GM18499 (cell line): ENCODE measurements at regions not wholly inside any gene's neighbourhood (a gene's known extent, or its start where the extent isn't known, plus 50 kb on each side); places are given as distances from the start of the nearest gene placed in this dataset.
"Not testable (repeated sequence)": the region's sequence is repeated elsewhere in the genome, so short reads cannot be mapped to it uniquely, and the experiment has no call there.

Experiments
- ATAC-seq: cut with Tn5 transposase; IDR thresholded peaks from one replicate; pipeline ENCODE4 v1.9.1; 2021; ENCODE audit warnings: moderate number of reproducible peaks; ENCODE audit not compliant: insufficient read depth, unreplicated experiment

GRCh38 chr2:187676050-187676449, 121.8 kb upstream of the TFPI start:
- not testable (repeated sequence) for ATAC-seq

DNA sequence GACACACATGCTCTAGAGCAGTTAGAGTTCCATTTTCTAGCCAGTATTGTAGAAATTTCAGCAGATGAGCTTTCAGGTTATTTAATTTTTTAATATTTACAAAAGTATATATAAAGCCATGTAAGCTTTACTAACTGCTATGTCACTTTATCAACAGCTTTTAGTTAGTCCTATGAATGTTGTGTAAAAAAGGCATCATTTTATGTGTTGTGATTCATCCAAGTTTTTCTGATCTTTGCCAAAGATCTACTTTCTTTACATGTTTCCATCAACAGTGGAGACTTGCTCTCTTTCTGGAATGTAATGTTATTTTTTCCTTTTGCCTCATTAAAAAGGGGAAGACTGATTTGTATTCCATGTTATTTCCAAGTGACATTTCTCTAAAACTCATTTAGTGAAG, 125.2 kb upstream of the TFPI start:
- ATAC-seq: no peak

DNA sequence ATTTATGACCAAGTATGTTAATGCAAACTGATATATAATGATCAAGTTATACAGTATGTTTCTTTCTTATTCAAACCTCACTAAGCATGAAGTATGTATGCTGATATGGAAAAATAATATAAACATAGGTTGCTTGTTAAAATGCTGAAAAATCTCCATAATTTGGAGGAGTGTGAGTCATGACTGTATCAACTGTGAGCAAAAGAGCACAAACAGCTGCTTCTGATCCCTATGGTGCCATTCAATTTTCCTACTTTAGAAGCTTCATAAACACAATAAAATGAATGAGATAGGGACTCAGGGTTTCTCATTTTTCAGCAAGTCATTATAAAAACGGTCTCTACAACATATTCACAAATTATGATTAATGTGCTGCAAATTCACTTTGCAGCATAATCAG, 129.9 kb upstream of the TFPI start:
- ATAC-seq: no peak

DNA sequence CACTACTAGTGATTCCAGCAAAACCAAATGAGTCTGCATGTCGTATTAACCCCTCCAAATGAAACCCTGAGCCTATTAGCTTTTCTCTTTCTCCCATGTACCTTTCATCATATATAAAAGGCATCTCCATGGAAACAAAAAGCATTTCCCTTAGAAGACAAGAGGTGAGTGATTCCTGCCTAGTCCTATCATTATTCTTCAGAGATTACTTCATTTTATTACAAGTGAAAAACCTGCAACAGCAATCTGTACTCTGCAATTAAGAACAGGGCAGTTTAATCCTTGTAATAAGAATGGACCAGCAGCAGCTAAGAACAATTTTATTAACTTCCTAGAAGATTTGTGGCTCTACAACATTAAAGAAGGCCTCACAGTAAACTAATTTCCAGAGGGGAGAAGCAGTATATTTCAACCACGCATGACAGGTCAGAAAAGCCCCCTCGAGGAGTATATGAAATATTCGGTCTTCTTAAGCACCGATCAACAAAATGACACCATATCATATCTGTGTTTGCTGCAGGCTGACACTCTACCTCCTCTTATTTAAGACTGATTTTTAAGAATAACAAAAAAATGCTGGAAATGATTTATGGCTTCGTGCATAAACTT, 132.3 kb upstream of the TFPI start:
- ATAC-seq: no peak

GRCh38 chr2:187687585-187687984, 133.3 kb upstream of the TFPI start:
- ATAC-seq: no peak

GRCh38 chr2:187689372-187689771, 135.1 kb upstream of the TFPI start:
- ATAC-seq: no peak

DNA sequence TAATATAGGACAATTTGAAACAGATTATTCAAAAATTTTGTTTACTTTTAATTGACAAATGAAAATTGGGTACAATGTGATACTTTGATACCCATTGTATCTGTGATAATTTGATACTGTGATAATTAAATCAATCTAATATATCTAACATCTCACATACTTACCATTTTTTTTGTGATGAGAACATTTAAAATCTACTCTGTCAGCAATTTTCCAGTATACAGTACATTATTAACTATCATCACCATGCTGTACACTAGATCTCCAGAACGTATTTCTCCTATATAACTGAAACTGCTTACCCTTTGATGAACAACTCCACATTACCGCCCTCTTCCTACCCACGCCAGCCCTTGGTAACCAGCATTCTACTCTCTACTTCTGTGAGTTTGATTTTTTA, 139.7 kb upstream of the TFPI start:
- ATAC-seq: no peak

- not testable (repeated sequence) for ATAC-seq
Observed at GRCh38 chr2:187696644-187697043, 142.4 kb upstream of the TFPI start.

GRCh38 chr2:187698374-187699110, 144.3 kb upstream of the TFPI start:
- ATAC-seq: no peak

DNA sequence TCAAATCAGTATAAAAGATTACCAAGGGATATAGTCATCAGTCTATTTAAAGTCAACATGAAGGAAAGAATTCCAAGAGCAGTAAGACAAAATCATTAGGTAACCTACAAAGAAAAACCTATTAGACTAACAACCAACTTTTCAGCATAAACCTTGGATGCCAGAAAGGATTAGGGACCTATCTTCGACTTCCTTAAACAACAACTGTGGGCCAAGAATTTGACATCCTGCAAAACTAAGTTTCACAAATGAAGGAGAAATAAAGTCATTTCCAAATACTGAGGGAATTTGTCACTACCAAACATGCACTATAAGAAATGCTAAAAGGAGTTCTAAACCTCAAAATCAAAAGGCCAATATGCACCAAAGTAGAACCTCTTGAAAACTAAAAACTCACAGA, 147.9 kb upstream of the TFPI start:
- ATAC-seq: no peak

DNA sequence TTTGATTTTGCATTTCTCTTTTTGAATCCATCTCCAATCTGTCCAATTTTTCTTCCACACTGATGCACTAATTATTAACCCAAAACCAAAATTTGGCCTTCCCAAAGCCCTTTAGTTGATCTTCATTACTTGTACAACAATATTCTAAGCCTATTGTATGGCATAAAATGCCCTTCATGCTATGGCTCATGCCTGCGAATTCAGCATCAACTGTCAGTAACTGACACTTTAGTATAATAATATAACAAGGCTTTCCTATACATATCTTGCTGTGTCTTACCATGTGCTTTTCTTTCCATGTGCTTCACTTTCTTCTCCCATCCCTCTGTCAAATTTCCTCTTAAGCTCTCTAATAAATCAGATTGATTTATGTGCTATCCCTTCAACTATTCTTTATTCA, 154.0 kb upstream of the TFPI start:
- ATAC-seq: no peak

DNA sequence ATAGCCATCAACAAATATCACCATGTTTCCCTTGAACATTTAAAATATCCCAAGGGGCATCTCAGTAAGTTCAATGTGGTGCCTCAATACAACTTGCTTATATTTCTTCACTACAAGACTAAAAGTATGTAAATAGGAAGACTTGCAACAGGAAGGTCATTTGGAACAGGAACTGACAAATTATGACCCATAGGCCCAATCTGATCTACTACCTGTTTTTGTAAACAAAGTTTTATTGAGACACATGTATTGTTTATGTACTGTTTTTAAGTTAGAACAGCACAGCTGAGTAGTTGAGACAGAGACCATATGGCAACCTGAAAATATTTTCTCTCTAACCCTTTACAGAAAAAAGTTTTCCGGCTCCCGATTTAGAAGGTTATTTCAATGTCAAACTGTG, 154.8 kb upstream of the TFPI start:
- no peak for ATAC-seq

DNA sequence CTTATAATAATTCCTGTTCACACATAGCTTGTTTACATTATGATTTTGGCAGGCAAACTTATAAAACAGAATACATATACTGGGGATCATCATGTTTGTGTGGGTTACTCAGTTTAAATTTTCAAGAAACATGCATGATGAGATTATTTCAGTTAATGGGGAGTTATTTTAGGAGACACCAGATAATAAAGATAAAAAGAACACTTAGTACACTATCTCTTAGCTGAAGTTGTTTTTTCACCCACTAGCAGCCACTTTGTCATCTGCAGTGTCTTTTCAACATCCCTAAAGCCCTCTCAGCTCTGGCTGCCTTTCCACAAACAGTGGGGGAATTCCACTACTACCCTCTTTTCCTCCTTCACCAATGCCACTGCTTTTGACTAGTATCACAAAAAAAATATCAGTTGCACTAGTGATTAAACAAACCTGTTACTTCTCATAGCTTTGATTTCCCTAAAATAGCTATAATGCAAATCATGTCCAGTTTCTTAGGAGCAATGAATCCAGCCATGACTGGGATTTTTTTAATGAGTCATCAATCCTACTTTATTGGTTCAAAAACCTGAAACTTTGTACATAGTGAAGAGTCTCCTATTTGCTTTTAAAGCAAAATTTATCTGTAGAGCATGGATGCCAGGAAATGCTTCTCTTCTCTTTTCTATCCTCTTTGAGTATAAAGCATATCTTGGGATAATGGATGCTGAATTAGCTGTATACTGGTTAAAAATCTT, 156.7 kb upstream of the TFPI start:
- ATAC-seq: no peak

- ATAC-seq: no peak
Observed at GRCh38 chr2:187715590-187715989, 161.4 kb upstream of the TFPI start.

DNA sequence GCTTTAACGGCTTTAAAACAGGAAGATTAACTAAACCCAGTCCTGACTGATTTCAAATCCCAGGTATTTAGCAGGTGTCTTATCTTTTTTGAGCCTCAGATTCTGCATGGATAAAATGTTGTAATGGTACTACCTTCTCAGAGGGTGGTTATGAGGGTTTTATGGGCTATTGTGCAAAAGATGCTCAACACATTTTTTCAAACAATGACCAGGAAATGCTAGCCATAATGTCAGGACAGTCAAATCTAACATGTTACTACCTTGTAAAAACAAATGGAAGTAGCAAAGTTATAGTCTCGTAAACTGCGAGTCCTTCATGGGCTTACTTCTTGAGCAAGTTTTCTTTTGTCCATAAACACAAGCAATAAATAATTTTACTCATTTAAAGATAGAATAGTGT, 162.1 kb upstream of the TFPI start:
- ATAC-seq: no peak

DNA sequence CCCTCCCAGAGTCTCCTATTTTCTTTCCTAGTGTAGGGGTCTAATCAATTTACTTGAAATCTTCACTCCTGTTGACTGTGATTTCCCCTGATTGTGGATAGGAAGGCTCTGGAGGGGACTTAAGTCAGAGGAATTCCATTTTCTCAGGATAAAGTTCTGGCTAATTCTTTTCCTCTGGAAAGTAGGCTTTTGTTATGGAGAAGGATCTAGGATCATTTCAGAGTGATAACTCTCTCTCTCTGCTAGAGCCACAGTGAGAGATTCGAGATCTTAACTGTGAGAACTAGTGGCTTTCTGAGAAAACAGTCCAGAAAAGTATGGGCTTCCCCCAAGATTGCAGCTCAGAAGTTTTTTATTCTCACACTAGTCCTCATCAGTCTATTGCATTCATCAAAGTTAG, 163.9 kb upstream of the TFPI start:
- no peak for ATAC-seq

DNA sequence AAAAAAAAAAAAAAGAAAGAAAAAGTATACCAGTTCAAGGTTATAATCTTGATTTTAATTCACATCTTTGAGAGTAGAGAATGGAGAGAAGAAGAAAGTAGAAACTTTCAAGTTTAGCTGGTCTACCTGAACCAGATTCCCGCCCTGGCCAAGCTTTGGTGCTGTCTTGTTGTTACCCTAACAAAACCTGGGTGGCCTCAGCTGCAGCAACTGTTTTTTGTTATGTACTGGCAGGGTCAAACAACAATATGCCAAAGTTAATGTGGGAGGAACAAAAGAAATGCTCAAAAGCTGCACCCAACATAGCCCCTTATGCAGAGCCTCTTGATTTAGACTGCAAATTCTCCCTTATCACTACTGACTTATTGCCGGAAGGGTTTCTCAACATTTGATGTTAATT, 165.3 kb upstream of the TFPI start:
- ATAC-seq: no peak

DNA sequence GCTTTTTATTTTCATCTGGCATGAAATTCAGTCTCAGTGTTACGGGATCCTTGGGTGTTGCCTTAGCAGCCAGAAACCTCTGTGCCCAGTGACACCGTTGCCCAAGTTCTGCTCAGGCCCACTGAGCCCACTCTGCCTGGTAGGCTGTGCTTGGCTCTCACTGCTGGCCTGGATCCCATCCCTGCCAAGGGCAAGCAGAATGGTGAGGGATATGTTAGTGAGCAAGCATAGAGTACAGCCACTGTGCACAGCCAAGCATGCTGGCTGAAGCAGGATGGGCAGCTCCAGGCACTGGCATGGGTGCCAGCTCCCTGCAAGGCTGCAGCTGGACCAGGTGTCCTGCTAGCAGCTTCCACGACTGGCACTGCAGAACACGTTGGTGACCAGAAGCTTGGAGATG, 194.7 kb upstream of the TFPI start:
- ATAC-seq: no peak

GRCh38 chr2:187749804-187750431, 195.7 kb upstream of the TFPI start:
- no peak for ATAC-seq

- no peak for ATAC-seq
Observed at GRCh38 chr2:187768995-187769394, 214.8 kb upstream of the TFPI start.

DNA sequence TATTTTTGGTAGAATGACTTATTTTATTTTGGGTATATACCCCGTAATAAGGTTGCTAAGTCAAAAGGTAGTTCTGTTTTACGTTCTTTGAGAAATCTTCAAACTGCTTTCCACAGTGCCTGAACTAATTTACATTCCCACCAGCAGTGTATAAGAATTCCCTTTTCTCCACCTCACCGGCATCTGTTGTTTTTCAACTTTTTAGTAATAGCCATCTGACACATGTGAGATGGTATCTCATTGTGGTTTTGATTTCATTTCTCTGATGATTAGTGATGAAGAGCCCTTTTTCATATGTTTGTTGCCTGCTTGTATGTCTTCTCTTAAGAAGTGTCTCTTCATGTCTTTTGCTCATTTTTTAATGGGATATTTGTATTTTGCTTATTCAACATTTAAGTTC, 215.2 kb upstream of the TFPI start:
- ATAC-seq: no peak
